Liver (tissue), 7 donors: ENCODE measurements at regions not wholly inside any gene's neighbourhood (a gene's known extent, or its start where the extent isn't known, plus 50 kb on each side); places are given as distances from the start of the nearest gene placed in this dataset.

Experiments
- DNase-seq: peaks from one replicate; pipeline ENCODE4 v3.0.0-alpha.2; 2017; ENCODE audit warnings: low spot score
- H3K27ac ChIP-seq, 2 donors: one replicate each; pipeline ENCODE4 v1.7.0; 2013; ENCODE audit warnings: inconsistent platforms in 2 of 2, low read length in 2 of 2, control low read depth in 1 of 2, low read depth in 1 of 2, mild to moderate bottlenecking in 1 of 2
- H3K27me3 ChIP-seq, 4 donors: one replicate each; pipeline versions ENCODE4 v1.6.1 to v1.7.0; 2013; ENCODE audit warnings: low read length in 3 of 4, inconsistent platforms in 1 of 4, mild to moderate bottlenecking in 1 of 4, moderate library complexity in 1 of 4; ENCODE audit not compliant: control insufficient read depth in 4 of 4, insufficient read depth in 4 of 4
- H3K36me3 ChIP-seq, 4 donors: one replicate each; pipeline versions ENCODE4 v1.6.1 to v1.7.0; 2013; ENCODE audit warnings: low read length in 3 of 4, mild to moderate bottlenecking in 3 of 4, low read depth in 1 of 4, moderate library complexity in 1 of 4; ENCODE audit not compliant: control insufficient read depth in 4 of 4, insufficient read depth in 3 of 4
- H3K4me1 ChIP-seq, 4 donors: one replicate each; pipeline versions ENCODE4 v1.6.1 to v1.7.0; 2013; ENCODE audit warnings: low read length in 3 of 4, mild to moderate bottlenecking in 3 of 4, moderate library complexity in 1 of 4; ENCODE audit not compliant: control insufficient read depth in 4 of 4, insufficient read depth in 4 of 4
- H3K4me3 ChIP-seq, 3 donors: one replicate each; pipeline versions ENCODE4 v1.6.1 to v1.7.0; 2013; ENCODE audit warnings: low read length in 3 of 3, control low read depth in 1 of 3, low read depth in 1 of 3, mild to moderate bottlenecking in 1 of 3
- H3K9ac ChIP-seq, 2 donors: one replicate each; pipeline ENCODE4 v1.7.0; 2013; ENCODE audit warnings: low read length in 2 of 2, mild to moderate bottlenecking in 2 of 2, moderate library complexity in 2 of 2, control low read depth in 1 of 2, low read depth in 1 of 2
- H3K9me3 ChIP-seq, 4 donors: one replicate each; pipeline versions ENCODE4 v1.6.1 to v1.7.0; 2013; ENCODE audit warnings: low read length in 3 of 4; ENCODE audit not compliant: control insufficient read depth in 4 of 4
- ATF3 ChIP-seq: IDR thresholded peaks from 2 replicates; pipeline ENCODE4 v1.6.1; 2016; ENCODE audit warnings: antibody characterized with exemption
- EGR1 ChIP-seq, 2 donors: IDR thresholded peaks; 2 replicates each; pipeline ENCODE4 v1.6.1; 2016 to 2018; ENCODE audit warnings: antibody characterized with exemption in 2 of 2, low read depth in 2 of 2
- FOXA1 ChIP-seq: IDR thresholded peaks from 2 replicates; pipeline ENCODE4 v1.6.1; 2016; ENCODE audit warnings: antibody characterized with exemption
- FOXA2 ChIP-seq: IDR thresholded peaks from 2 replicates; pipeline ENCODE4 v1.6.1; 2016; ENCODE audit warnings: antibody characterized with exemption
- GABPA ChIP-seq, 2 donors: IDR thresholded peaks in 1 of 2; conservative IDR thresholded peaks in 1 of 2; 2 replicates each; pipeline ENCODE4 v1.6.1; 2016; ENCODE audit warnings: antibody characterized with exemption in 2 of 2, mild to moderate bottlenecking in 1 of 2, moderate library complexity in 1 of 2
- HNF4A ChIP-seq, 2 donors: conservative IDR thresholded peaks; 2 replicates each; pipeline ENCODE4 v1.6.1; 2016; ENCODE audit warnings: antibody characterized with exemption in 2 of 2, mild to moderate bottlenecking in 2 of 2
- HNF4G ChIP-seq: IDR thresholded peaks from 2 replicates; pipeline ENCODE4 v1.6.1; 2016; ENCODE audit warnings: antibody characterized with exemption
- JUND ChIP-seq, 2 donors: IDR thresholded peaks; 2 replicates each; pipeline ENCODE4 v1.6.1; 2016; ENCODE audit warnings: antibody characterized with exemption in 2 of 2
- MAX ChIP-seq: IDR thresholded peaks from 2 replicates; pipeline ENCODE4 v1.6.1; 2016; ENCODE audit warnings: antibody characterized with exemption
- NR2F2 ChIP-seq: IDR thresholded peaks from 2 replicates; pipeline ENCODE4 v1.6.1; 2016; ENCODE audit warnings: antibody characterized with exemption
- RAD21 ChIP-seq, 2 donors: IDR thresholded peaks; 2 replicates each; pipeline ENCODE4 v1.6.1; 2016; ENCODE audit warnings: antibody characterized with exemption in 2 of 2, mild to moderate bottlenecking in 2 of 2
- RXRA ChIP-seq, 2 donors: IDR thresholded peaks; 2 replicates each; pipeline ENCODE4 v1.6.1; 2017 to 2018; ENCODE audit warnings: antibody characterized with exemption in 2 of 2, mild to moderate bottlenecking in 1 of 2
- TAF1 ChIP-seq: conservative IDR thresholded peaks from 2 replicates; pipeline ENCODE4 v1.6.1; 2016; ENCODE audit warnings: antibody characterized with exemption, mild to moderate bottlenecking
- YY1 ChIP-seq: IDR thresholded peaks from 2 replicates; pipeline ENCODE4 v1.6.1; 2016; ENCODE audit warnings: antibody characterized with exemption, mild to moderate bottlenecking
- WGBS: extraction: QIAGEN DNeasy Blood & Tissue Kit; methylation state at CpG from one replicate; pipeline ENCODE4 v1.1.7; 2013; 5-methylcytosine and 5-hydroxymethylcytosine counted together
- TF ChIP-seq, protein P1 (sequence below): IDR thresholded peaks from 2 replicates; pipeline ENCODE4 v1.6.1; 2016; ENCODE audit warnings: antibody characterized with exemption, mild to moderate bottlenecking
- donor health status: healthy.
- donor health status: healthy.
- donor health status: healthy.
- donor health status: healthy.

- WGBS: 90% methylated on average over 13 of the region's 13 CpGs
These were observed 80.1 kb upstream of the TSC22D2 start for GRCh38 chr3:150327678-150328653.

GRCh38 chr3:150324788-150325187, 83.3 kb upstream of the TSC22D2 start:
- Histone ChIP-seq H3K36me3 (no peaks in the 10 kb centered on the region), H3K27ac (no peak overlapping the region), H3K27me3 (no peaks in the 10 kb centered on the region), H3K9ac (no peak overlapping the region), H3K4me1 (no peaks in the 10 kb centered on the region), H3K9me3 (no peaks in the 10 kb centered on the region), H3K4me3 (no peak overlapping the region)
- TF ChIP-seq HNF4A (conservative IDR thresholded peaks at IDR 0.05) (no peak), HNF4G (no peak), RXRA (IDR thresholded peaks at IDR 0.05) (no peak), NR2F2 (no peak), FOXA2 (no peak), MAX (no peak), JUND (IDR thresholded peaks at IDR 0.05) (no peak), GABPA (IDR thresholded peaks at IDR 0.05 in 1 of 2, conservative IDR thresholded peaks at IDR 0.05 in 1 of 2) (no peak), TAF1 (no peak), YY1 (no peak), EGR1 (IDR thresholded peaks at IDR 0.05; ENCODE audit: low read depth in 2 of 2) (no peak), ATF3 (no peak), FOXA1 (no peak)
- TF ChIP-seq, protein P1, sequence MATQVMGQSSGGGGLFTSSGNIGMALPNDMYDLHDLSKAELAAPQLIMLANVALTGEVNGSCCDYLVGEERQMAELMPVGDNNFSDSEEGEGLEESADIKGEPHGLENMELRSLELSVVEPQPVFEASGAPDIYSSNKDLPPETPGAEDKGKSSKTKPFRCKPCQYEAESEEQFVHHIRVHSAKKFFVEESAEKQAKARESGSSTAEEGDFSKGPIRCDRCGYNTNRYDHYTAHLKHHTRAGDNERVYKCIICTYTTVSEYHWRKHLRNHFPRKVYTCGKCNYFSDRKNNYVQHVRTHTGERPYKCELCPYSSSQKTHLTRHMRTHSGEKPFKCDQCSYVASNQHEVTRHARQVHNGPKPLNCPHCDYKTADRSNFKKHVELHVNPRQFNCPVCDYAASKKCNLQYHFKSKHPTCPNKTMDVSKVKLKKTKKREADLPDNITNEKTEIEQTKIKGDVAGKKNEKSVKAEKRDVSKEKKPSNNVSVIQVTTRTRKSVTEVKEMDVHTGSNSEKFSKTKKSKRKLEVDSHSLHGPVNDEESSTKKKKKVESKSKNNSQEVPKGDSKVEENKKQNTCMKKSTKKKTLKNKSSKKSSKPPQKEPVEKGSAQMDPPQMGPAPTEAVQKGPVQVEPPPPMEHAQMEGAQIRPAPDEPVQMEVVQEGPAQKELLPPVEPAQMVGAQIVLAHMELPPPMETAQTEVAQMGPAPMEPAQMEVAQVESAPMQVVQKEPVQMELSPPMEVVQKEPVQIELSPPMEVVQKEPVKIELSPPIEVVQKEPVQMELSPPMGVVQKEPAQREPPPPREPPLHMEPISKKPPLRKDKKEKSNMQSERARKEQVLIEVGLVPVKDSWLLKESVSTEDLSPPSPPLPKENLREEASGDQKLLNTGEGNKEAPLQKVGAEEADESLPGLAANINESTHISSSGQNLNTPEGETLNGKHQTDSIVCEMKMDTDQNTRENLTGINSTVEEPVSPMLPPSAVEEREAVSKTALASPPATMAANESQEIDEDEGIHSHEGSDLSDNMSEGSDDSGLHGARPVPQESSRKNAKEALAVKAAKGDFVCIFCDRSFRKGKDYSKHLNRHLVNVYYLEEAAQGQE: no peak
- WGBS: 85% methylated on average over 4 of the region's 4 CpGs
- no peak for DNase-seq

More at GRCh38 chr3:150327678-150328653, 80.1 kb upstream of the TSC22D2 start:
- Histone ChIP-seq H3K27ac (no peak overlapping the region), H3K4me1 (no peaks in the 10 kb centered on the region), H3K9me3 (no peaks in the 10 kb centered on the region), H3K36me3 (no peaks in the 10 kb centered on the region), H3K27me3 (no peaks in the 10 kb centered on the region), H3K9ac (no peak overlapping the region), H3K4me3 (no peak overlapping the region)
- TF ChIP-seq FOXA2 (no peak), JUND (IDR thresholded peaks at IDR 0.05) (no peak), EGR1 (IDR thresholded peaks at IDR 0.05; ENCODE audit: low read depth in 2 of 2) (no peak), RXRA (IDR thresholded peaks at IDR 0.05) (no peak), GABPA (IDR thresholded peaks at IDR 0.05 in 1 of 2, conservative IDR thresholded peaks at IDR 0.05 in 1 of 2) (no peak), NR2F2 (no peak), RAD21 (IDR thresholded peaks at IDR 0.05) (no peak), MAX (no peak), HNF4G (no peak)
- no peak for DNase-seq
